LNCaP clone FGC (cell line): ENCODE measurements at regions not wholly inside any gene's neighbourhood (a gene's known extent, or its start where the extent isn't known, plus 50 kb on each side); places are given as distances from the start of the nearest gene placed in this dataset.

Source experiments
- DNase-seq: peaks from one replicate; pipeline ENCODE4 v3.0.0-alpha.2; 2011; ENCODE audit warnings: low read depth
- H3K4me3 ChIP-seq: 2 replicates; pipeline ENCODE4 v1.5.1; 2011; ENCODE audit warnings: mild to moderate bottlenecking, low read depth, low read length, control low read depth
- TF ChIP-seq, protein P1 (sequence below): IDR thresholded peaks from 2 replicates; pipeline ENCODE4 v1.5.1; 2012; ENCODE audit warnings: mild to moderate bottlenecking; ENCODE audit not compliant: control insufficient read depth, insufficient read depth; ENCODE audit errors: extremely low read depth

DNA sequence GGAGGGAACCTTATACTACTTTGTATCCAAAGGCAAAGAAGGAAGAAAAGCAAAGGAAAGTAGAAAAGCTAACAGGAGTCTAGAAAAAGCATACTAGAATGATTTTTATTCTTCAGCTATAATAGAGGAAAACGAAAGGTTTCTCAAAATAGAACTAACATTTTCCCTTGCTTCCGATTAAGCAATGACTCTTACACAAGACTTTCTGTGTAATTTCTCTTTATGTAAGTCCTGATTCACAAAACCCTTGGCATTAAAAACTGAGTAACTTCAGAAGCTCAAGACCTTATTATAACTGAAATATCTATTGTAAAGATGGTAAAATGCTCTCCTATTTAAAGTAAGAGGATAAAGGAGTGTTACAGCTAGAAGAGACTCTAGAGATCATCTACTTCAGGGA lies 97.4 kb downstream of the DTWD1 start:
- no peak overlapping the region for H3K4me3 ChIP-seq
- DNase-seq: no peak
- TF ChIP-seq, protein P1, sequence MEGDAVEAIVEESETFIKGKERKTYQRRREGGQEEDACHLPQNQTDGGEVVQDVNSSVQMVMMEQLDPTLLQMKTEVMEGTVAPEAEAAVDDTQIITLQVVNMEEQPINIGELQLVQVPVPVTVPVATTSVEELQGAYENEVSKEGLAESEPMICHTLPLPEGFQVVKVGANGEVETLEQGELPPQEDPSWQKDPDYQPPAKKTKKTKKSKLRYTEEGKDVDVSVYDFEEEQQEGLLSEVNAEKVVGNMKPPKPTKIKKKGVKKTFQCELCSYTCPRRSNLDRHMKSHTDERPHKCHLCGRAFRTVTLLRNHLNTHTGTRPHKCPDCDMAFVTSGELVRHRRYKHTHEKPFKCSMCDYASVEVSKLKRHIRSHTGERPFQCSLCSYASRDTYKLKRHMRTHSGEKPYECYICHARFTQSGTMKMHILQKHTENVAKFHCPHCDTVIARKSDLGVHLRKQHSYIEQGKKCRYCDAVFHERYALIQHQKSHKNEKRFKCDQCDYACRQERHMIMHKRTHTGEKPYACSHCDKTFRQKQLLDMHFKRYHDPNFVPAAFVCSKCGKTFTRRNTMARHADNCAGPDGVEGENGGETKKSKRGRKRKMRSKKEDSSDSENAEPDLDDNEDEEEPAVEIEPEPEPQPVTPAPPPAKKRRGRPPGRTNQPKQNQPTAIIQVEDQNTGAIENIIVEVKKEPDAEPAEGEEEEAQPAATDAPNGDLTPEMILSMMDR: no peak

DNA sequence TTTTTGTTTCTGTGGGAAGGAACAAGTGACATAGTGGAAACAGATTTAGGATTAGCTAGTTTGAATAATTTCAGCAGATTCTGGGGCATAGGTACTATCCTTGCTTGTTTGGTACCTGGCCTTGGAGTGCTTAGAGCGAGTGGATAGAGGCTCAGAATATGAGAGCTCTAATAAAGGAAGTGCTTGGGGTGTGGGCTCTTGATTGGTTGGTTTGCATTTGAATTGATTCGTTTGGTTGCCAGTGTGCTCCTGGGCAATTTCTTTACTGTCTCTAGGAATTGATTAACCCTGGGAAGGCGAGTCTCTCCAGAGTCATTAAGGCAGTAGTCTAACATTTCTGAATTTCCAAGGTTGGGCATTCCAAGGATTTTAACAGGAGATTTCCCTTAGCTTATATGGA lies 98.0 kb downstream of the DTWD1 start:
- no peak overlapping the region for H3K4me3 ChIP-seq
- DNase-seq: no peak
- TF ChIP-seq, protein P1: no peak

DNA sequence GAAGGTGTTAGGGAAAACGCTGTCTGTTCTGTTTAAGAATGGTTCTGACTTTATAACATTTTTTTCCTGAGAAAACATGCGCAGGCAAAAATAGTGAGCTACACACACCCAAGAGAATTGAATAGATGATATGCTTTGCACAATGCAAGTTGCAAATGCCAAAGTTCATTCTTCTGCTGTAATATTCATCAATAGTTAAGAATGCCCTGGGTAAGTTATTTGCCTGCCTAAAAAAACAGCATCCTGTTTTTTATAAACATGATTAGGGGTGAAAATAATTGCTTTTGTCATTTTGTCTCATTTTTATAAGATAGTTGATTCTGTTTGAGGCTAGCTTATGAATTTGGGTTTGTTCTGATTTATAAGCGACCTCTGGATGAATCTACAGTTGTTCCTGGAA lies 99.4 kb downstream of the DTWD1 start:
- TF ChIP-seq, protein P1: no peak
- no peak overlapping the region for H3K4me3 ChIP-seq
- no peak for DNase-seq

DNA sequence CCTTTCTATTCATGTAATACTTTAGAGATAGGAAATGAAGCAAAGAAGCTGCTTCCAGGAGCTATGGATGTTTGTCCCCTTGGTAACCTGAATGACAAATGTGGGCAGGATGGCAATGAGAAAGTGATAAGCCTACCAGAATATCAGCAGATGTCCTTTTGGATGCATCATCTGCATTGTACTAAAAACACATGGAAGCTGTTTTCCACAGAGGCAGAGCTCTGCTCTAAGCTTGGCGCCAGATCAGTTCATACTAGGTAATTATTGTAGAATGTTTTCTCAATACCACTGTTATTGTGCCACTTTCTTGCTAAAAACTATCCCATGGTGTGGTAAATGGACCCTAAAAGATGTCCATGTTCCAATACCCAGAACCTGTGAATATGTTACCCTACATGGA lies 100.2 kb downstream of the DTWD1 start:
- no peak for DNase-seq
- no peak overlapping the region for H3K4me3 ChIP-seq
- TF ChIP-seq, protein P1: no peak

DNA sequence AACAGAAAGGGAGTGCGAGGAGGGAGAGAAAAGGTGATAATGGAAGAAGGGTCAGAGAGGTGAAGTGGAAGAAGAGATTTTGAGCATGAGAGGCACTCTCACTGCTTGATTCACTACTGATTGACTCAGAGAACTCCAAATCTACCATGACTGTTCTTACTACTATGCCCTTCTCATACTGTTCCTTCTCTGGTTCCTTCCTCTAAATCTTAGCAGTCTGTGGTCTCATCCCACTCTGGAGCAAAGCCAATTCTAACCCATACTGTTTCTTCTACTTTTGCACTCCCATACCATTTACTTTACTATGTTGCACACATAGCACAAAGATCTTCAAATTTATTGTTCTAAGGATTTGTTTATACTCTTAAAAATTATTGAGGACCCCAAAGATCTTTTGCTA lies 100.8 kb downstream of the DTWD1 start:
- no peak for DNase-seq
- TF ChIP-seq, protein P1: no peak
- H3K4me3 ChIP-seq: no peak overlapping the region

DNA sequence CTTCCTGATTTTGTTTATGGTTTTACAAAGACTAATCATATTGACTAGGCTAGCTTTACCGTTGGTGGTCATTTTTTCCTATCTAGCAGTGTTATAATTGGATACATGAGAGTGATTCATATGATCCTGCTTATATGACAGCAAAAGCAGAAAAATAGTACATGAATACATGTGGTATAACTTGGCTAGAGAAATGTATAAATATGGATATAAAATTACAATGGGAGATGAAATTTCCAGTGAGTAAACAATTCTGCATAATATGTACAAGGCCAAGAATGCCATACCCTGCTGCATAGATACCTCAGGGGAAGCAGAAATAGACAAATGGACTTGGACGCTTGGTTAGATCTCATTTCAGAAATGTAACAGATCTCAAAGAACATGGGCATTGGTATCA lies 103.1 kb downstream of the DTWD1 start:
- TF ChIP-seq, protein P1: no peak
- H3K4me3 ChIP-seq: no peak overlapping the region
- DNase-seq: no peak
